Left renal pelvis (tissue), 4 donors: ENCODE measurements at regions not wholly inside any gene's neighbourhood (a gene's known extent, or its start where the extent isn't known, plus 50 kb on each side); places are given as distances from the start of the nearest gene placed in this dataset.
"Not testable (repeated sequence)": the region's sequence is repeated elsewhere in the genome, so short reads cannot be mapped to it uniquely, and the experiment has no call there.

Experiments used
- DNase-seq, 4 donors: peaks; one replicate each; pipeline ENCODE4 v3.0.0-alpha.2; 2013; ENCODE audit warnings: low read depth in 4 of 4, low spot score in 3 of 4

- DNase-seq: no peak
Observed at GRCh38 chr16:22675745-22676540, 138.0 kb upstream of the HS3ST2 start.

- no peak for DNase-seq
Observed at GRCh38 chr16:22677024-22677830, 136.7 kb upstream of the HS3ST2 start.

GRCh38 chr16:22678311-22678710, 135.7 kb upstream of the HS3ST2 start:
- DNase-seq: no peak

GRCh38 chr16:22681554-22682291, 132.2 kb upstream of the HS3ST2 start:
- DNase-seq: no peak

- no peak for DNase-seq
Observed at GRCh38 chr16:22683258-22683657, 130.7 kb upstream of the HS3ST2 start.

GRCh38 chr16:22683730-22684573, 130.0 kb upstream of the HS3ST2 start:
- DNase-seq: no peak

GRCh38 chr16:22684574-22685458, 129.1 kb upstream of the HS3ST2 start:
- DNase-seq: no peak

- DNase-seq: no peak
Observed at GRCh38 chr16:22685459-22685830, 128.5 kb upstream of the HS3ST2 start.

GRCh38 chr16:22687031-22687530, 126.9 kb upstream of the HS3ST2 start:
- DNase-seq: no peak

GRCh38 chr16:22688463-22688862, 125.5 kb upstream of the HS3ST2 start:
- DNase-seq: no peak

- no peak for DNase-seq
Observed at GRCh38 chr16:22688930-22689329, 125.0 kb upstream of the HS3ST2 start.

GRCh38 chr16:22691335-22691734, 122.6 kb upstream of the HS3ST2 start:
- no peak for DNase-seq

GRCh38 chr16:22692034-22692433, 121.9 kb upstream of the HS3ST2 start:
- DNase-seq: no peak

- no peak for DNase-seq
Observed at GRCh38 chr16:22692916-22693637, 120.9 kb upstream of the HS3ST2 start.

GRCh38 chr16:22693638-22694340, 120.2 kb upstream of the HS3ST2 start:
- no peak for DNase-seq

- DNase-seq: no peak
Observed at GRCh38 chr16:22694887-22695382, 119.0 kb upstream of the HS3ST2 start.

GRCh38 chr16:22695773-22696172, 118.2 kb upstream of the HS3ST2 start:
- DNase-seq: not testable (repeated sequence)

GRCh38 chr16:22699356-22699755, 114.6 kb upstream of the HS3ST2 start:
- no peak for DNase-seq
